Posterior cingulate gyrus (tissue), 11 donors: ENCODE measurements at regions not wholly inside any gene's neighbourhood (a gene's known extent, or its start where the extent isn't known, plus 50 kb on each side); places are given as distances from the start of the nearest gene placed in this dataset.

Experiments
- DNase-seq, 10 donors: peaks; one replicate each; pipeline versions ENCODE4 v3.0.0 to v3.0.0-alpha.2; 2020 to 2021; ENCODE audit warnings: mixed read lengths in 3 of 10
- intact Hi-C: fragments of 100-400 bp; cut with DNase I; formaldehyde crosslinking; loops from one replicate; pipeline ENCODE4 v1.15.1; 2023

DNA sequence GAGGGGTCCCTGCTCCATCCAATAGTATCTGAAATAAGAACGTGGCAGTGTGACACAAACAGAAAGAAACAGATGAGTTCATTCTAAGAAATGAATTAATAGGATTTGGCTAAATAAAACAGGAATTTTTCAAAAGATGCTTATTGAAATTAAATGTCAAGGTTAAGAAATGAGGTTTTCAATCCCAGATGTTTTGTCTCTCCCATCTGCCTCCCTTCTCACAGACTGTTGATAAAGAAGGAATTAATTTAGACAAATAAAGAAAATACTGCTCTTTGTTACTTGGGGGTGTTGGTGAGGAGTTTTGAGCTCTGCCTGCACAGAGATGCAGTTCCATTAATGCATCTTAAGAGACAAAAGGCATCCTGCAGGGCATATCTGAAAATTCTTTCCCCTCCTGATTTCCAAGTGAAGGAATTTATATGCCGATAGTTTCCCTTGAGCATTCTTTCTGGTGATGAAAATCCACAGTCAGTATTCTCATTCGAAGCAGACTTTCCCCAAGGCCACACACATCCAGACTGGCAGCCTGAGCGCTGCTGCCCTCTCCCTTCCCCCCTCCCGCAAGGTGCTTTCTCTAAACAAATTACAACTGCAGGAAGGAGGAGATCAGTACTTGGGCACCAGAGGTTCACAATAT lies 385.4 kb upstream of the RND3 start:
- DNase-seq, result no peak
- intact Hi-C loops, result no loop called here

DNA sequence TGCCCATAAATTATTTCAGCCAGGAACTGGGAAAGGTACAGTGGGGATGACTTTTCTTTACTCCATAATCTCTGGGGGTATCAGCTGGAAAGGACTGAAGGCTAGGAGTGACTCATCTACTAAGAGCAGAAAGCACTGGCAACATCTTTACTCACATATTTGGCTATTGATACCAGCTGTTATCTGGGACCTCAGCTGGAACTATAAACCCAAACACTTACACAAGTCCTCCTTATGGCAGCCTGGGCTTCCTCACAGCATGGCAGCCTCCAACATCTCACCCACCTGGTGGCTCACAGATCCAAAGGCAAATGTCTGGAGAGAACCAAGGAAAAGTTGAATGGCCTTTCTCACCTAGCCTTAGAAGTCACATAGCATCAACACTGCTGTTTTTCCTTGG lies 379.0 kb upstream of the RND3 start:
- intact Hi-C loops, result no loop called here
- no peak for DNase-seq

DNA sequence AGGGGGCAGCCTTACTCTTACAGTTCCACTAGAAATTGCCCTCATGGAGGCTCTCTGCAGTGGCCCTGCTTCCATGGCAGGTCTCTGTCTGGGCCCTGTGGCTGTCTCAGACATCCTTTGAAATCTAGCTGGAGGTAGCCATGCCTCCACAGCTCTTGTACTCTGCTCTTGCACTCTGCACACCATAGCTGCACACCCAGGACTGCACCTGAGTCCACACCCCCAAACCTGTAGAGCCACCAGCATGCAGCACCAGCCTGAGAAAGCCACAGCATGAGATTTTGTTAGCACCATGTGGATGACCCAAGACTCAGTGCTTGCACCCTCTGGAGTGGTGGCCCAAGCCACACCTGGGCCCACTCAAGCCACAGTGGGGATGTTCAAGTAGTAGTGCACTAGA lies 376.2 kb upstream of the RND3 start:
- intact Hi-C loops, result no loop called here
- DNase-seq, result peak in 1 of 10 donors; percentile 66

DNA sequence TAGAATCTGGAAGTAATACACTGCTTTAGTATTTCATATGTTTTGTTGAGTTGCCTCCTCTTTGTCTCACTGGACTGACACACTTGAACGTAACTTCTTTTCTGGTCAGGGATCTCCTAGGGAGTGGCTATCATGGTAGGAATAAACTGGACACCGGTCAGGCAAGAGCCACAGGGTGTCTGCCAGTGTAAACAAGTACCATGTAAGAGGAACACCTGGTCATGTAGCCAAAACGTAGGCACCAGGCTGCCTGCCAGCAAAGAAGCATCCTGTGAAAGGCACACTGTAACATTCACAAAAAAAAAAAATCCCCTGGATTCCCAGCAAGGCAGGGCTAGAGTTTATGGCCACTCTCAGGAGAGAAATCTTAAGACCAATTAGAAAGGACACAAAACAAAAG lies 372.8 kb upstream of the RND3 start:
- intact Hi-C loops, result no loop called here
- DNase-seq, result no peak

DNA sequence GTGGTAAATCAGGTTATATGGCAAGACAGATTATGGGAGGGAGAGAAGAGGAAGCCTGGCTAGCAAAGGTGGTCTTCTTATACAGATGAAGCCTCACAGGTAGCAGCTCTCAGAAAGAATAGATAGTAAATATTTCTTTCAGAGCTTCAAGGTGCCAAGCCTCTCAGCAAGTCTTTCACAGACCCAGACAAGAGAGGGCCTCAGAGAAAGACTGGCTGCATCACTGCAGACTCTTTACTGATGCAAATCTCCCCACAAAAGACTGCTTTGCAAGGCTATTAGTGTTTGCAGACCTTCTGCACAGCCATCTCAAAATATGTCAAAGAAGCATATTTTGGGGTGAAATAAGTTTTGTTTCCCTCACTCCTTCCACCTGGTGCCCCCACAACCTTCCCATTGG lies 372.4 kb upstream of the RND3 start:
- intact Hi-C loops, result no loop called here
- DNase-seq, result no peak

DNA sequence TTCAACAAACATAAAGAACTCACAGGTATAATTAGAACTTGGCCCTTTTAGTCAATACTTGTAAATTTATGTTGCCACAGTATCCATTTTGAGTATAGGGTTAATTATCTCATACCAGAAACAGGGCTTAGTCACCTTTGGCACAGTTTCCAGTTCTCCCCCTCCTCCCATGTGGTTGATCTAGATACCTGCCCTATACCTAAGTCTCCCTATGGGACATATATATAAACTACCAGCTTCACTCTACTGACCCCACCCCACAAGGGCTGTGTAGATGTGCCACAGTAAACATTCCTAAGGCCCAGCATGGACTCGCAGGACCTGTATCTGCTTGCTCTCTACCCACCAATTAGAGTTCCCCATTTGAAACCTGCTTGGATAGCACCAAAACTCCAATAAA lies 371.7 kb upstream of the RND3 start:
- no peak for DNase-seq
- intact Hi-C loops, result no loop called here

DNA sequence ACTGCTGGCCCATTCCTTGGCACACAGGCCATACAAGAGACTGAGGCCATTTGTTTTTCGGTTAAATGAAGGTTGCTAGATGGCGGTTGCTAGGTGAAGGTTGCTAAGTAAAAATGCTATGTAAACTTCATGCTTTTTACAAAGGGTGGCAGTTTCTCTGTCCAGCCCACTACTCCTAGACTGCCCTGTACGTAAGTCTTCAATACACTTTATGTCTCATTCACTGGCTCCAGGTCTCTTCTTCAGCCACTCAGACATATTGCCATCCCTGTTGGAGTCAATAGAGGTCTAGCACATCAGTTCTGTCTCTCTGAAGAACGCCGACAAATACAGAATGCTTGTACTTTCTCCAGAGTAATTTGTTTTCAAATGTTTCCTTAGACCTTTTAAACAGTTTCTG lies 370.9 kb upstream of the RND3 start:
- no peak for DNase-seq
- intact Hi-C loops, result no loop called here

DNA sequence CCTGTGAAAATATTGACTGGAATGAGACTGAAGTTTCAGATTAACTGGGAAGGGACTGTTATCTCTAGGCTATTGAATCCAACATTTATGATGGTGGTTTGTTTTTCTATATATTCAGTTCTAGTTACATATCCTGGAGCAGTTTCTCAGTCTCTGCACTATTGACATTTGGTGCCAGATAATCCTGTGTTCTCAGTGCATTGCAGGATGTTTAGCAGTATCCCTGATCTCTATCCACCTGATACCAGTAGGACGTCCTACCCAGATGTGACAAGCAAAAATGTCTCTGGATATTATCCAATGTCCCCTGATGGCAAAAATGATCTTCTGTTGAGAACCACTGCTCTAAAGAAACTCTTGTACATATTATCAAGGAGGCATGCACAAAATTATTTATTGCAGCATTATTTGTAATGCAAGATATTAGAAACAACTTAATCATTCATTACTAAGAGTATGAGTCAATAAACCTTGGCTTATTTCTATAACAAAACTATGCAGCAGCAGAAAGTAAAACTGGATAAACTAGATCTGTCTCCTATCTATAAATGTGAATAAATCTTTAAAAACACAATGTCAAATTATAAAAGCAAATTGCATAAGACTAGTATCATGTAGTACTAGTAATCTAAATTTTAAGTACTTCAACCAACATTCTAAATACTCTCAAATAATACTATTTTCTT lies 369.3 kb upstream of the RND3 start:
- intact Hi-C loops, result no loop called here
- no peak for DNase-seq

DNA sequence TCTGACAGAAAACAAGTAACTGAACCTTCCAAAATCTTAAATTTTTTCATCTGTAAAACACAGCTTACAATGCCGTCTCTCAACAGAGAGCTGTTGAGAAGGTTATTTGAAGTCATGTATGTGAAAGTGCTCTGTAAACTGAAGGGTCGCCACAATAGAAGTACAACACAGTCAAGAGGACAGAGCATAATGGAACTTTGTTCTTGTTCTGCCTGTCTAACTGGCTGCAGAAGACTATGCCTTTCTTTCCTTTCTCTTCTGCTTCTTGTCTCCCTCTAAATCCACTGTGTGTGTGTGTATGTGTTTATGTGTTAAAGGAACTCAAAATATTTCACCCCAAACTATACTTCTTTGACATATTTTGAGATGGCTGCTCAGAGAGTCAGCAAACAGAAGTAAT lies 365.8 kb upstream of the RND3 start:
- DNase-seq, result no peak
- intact Hi-C loops, result no loop called here

DNA sequence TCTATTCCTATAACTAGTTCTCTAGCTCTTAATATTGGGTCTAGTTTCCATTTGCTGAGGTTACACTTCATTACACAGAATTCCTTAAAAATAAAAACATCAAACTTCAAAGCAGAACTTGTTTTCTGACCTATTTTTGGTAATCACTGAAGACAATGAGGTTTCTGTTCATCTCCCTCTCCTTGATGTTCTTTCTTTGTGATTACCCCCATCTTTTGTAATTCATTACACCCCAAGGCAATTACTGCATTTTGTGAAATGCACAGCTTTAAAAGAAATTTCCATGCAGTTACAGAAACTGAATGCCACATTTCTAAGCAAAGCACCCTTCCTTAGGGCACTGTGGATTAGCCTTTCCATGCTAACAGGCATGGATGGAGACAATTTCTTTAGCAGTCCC lies 363.2 kb upstream of the RND3 start:
- no peak for DNase-seq
- intact Hi-C loops, result no loop called here

DNA sequence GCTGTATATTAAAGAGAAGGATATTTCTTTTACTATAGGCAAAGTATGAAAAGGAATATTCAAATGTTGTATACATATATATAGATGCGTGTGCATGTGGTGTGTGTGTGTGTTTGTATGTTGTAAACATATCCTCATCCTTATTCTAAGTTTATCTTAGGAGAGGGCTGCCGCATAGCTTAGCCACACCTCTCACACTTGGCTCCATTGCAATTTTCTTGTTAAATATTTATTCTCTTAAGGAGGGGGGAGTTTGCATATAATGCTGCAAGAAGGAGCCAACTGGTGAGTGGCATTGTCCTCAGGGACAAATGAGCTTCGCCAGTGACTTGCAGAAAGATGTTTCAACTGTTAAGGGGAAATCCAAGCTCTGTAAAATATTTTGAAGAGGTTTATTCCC lies 360.1 kb upstream of the RND3 start:
- DNase-seq, result no peak
- intact Hi-C loops, result no loop called here

DNA sequence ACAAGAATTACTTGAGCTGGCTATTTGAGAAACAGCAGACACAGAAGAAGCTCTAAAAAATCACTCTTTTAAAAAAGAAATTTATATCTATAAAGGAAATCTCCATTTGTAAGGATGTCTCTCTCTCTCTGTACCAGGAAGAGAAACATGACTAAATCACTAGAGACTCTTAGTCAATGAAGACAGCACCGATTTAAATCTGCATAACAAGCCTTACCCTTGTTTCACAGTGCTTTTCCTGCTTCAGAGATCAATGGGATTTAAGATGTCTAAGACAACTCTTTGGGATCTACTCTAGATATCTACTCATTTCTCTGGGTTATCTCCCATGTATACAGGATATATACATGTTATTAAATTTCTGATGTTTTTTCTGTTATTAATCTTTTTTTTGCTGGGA lies 359.2 kb upstream of the RND3 start:
- no peak for DNase-seq
- intact Hi-C loops, result no loop called here

DNA sequence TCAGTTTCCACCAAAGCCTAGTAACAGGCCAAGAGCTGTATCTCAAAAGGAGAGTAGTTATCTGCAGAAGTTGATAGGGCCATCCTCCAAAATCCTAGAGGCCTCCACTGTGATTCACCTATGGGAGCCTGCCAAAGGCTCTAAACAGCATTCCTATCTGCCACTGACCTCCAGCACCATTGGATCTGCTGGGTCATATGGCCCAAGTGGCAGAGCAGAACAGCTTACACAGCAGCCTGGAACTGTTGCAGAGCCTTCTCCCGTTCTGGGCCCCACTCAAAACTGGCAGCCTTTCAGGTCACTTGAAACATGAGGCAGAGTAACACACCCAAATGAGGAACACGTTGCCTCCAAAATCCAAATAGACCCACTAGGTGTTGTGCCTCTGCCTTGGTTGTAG lies 345.2 kb upstream of the RND3 start:
- no peak for DNase-seq
- intact Hi-C loops, result no loop called here

DNA sequence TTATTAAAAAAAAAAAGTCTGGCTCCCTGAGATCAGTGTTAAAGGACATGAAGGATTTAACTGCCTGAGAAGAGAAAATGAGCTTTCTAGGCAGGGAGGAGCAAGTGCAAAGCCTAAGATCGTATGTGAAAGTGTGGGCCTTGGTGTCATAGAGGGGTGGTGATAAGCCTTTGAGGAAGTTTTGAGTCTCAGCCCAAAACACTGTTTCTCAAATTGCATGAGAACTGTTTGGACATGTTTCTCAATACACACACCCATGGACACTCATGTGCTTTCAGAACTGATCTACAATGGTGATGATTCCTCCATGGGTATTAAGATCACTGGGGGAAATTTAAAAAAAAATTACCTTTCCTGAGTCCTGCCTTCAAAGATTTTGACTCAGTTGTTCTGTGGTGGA lies 336.7 kb upstream of the RND3 start:
- DNase-seq, result no peak
- intact Hi-C loops, result no loop called here

DNA sequence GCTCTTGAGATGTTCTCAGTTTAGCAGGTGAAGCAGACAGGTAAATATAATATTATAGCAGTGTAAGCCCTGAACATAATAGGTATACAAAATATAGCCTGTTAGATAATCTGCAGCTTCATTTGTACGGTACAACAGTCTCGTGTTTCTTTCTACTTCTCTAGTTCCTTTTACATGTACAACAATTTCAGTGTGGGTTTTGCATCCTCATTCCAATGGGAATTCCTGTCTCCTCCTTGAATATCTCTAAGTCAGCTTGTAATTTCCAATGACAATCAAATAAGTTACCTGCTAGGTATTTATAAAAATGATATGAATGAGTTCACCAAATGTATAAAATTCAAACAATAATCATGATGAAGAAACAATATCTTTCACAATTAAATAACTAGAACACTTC lies 330.0 kb upstream of the RND3 start:
- DNase-seq, result no peak
- intact Hi-C loops, result no loop called here

DNA sequence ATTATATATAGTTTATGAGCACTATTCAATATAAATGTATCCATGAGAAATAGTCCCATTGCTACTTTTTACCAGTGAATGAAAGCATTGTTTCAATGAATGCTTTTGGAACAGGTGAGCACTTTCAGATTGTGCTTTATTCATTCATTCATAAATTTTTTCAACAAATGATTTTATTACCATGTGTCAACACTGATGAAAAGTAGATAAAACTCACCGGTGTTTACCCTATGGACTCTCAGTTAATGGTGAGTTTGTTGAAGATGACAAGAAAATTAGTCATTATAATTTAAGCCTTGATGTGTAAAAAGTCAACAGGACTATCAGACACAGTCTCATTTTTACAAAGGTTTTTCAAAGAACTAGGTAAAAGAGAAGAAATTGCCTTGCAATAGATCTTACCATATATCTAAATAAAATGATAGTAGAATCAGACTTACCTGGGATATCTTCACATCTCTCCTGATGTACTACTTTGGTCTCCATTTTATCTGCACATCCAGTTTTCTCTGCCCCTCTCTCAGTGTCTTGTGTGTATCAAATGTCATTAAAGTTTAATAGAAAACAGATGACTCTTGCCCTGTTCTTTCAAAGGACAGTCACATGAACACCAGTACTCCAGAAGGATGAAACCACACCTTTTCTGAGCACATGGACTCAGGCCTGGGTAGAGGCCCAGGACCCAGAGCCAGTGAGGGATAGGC lies 325.3 kb upstream of the RND3 start:
- DNase-seq, result no peak

DNA sequence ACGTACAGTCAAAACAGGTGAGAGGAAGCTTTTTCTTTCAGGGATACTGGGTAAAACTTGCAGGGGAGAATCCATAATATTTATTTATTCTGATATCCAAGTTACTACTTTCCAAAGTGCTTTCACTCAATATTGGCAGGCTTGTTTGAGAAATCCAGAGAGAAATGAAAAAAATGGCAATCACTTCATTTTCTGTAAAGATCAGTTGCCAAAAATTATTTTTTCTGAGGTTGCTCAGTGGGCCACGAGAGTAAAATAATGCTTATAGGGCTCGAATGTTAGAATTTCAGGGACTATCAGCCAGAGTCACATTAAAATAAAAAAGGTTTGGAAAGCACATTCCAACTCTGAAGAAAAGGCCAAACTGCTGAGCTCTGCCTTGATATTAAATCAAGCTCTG lies 324.6 kb upstream of the RND3 start:
- no peak for DNase-seq
- intact Hi-C loops, result no loop called here

More for the DNA sequence above, 325.3 kb upstream of the RND3 start:
- intact Hi-C loops, result no loop called here

DNA sequence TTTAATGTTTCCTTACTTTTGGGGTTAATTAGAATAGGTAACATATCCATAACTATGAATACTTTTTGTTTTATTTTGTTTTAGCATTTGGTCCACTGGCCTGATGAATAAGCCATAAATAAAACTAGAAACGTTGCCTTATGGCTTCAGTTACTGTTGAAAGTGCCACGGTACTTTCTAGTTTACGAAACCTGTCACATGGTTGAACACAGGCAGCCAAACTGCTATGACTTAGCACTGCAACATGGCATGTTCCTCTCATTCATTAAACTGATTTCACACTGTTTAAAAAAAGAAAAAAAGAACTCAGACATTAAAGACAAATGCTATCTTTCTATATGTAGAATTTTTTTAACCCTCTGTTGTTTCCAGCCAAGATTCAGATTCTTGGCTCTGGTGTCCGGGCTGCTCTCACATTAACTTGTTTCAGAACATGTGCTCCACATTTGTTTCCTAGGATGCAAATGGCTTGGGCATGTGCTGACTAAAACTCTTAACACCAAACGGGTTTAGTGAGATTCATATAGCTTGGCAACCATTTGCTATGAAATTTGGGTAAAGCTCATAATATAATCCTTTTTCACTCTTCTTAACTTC lies 323.9 kb upstream of the RND3 start:
- no peak for DNase-seq
- intact Hi-C loops, result no loop called here

DNA sequence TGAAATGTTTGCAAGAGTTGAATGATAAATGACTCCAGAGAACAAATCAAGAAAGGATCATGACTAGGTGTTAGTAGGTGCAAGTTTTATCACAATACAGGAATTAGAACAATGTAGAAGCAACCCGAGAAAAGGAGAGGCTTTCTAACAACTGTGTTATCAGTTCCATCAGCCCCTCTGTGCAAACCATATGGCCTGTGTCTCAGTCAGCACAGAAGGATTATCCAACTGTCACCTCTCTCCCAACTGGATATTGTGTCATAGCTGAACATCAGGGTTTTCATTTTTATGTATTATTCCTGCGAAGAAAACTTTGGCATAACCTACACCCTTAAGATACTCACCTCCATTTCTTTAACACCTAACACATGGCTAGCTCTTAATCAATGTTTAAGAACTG lies 321.6 kb upstream of the RND3 start:
- intact Hi-C loops, result no loop called here
- no peak for DNase-seq

DNA sequence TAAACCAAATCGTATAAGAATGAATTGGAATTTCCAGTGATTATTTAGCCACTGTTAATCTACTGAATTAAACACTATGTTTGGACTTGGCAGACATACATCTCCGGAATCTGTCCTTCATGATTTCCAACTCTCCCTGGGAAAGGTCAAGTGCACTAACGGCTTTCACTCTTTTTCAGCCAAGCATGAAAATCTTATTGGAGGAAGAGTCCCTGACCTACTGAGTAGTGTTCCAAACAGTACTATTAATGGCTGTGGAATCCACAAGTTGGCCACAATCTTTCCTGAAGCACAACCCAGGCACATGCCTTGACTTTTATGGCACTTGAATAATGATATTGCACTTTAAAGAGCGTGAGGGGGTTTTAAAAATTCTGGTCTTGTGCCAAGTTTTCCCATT lies 318.9 kb upstream of the RND3 start:
- intact Hi-C loops, result no loop called here
- DNase-seq, result no peak

DNA sequence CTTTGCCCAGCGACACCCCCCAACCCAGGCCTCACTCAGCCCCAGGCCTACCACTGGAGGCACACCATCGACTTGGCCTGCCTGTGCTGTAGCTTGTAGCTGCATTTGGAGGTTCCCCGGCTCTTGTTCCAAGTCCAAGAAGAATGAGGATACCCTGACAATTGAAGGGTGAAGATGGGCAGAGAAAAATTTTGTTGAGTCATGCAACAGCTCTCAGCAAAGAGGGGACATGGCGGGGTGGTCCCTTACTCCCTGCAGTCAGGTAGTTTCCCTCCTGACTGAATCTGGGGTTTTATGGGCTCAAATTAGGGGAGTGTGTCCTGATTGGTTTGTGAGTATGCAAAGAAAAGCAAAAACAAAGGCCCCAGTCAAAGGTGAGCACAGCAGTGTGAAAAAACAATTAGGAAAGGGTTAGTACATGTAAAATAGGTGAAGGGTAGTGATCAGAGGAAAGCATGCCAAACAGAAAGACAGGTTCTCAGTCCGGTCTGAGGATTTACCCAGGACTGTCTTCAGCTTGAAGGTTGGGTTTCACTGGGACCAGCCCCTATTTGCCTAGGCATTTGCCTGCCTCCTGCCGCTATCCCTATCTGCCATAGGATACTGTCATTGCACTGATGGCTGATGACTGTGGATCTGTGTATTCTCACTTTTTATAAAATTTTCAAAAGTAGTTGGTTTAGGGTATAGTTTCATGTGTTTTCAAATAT lies 316.4 kb upstream of the RND3 start:
- intact Hi-C loops, result no loop called here
- no peak for DNase-seq
